ENCODE measurements at regions not wholly inside any gene's neighbourhood (a gene's known extent, or its start where the extent isn't known, plus 50 kb on each side); places are given as distances from the start of the nearest gene placed in this dataset.

GRCh38 chr9:134522502-134522848 is 119.1 kb upstream of the COL5A1 start:
- H3K4me3 ChIP-seq, result no peak overlapping the region
- no peak for ATAC-seq (ENCODE audit: low FRiP score in 2 of 2)
- no peaks in the 10 kb centered on the region for H3K27me3 ChIP-seq
- H3K36me3 ChIP-seq, result no peaks in the 10 kb centered on the region
- no peak overlapping the region for H3K27ac ChIP-seq
- 86 to 93% methylated on average over 7 of the region's 7 CpGs for WGBS, 2 donors
- no peak for DNase-seq
- no peaks in the 10 kb centered on the region for H3K9me3 ChIP-seq
- TF ChIP-seq POLR2A (IDR thresholded peaks at IDR 0.05) (no peak), POLR2AphosphoS5 (IDR thresholded peaks at IDR 0.05) (no peak), EP300 (IDR thresholded peaks at IDR 0.05) (no peak)
- TF ChIP-seq, protein P1, sequence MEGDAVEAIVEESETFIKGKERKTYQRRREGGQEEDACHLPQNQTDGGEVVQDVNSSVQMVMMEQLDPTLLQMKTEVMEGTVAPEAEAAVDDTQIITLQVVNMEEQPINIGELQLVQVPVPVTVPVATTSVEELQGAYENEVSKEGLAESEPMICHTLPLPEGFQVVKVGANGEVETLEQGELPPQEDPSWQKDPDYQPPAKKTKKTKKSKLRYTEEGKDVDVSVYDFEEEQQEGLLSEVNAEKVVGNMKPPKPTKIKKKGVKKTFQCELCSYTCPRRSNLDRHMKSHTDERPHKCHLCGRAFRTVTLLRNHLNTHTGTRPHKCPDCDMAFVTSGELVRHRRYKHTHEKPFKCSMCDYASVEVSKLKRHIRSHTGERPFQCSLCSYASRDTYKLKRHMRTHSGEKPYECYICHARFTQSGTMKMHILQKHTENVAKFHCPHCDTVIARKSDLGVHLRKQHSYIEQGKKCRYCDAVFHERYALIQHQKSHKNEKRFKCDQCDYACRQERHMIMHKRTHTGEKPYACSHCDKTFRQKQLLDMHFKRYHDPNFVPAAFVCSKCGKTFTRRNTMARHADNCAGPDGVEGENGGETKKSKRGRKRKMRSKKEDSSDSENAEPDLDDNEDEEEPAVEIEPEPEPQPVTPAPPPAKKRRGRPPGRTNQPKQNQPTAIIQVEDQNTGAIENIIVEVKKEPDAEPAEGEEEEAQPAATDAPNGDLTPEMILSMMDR (IDR thresholded peaks at IDR 0.05), result no peak
- H3K4me1 ChIP-seq, result no peaks in the 10 kb centered on the region

- TF ChIP-seq POLR2AphosphoS5 (IDR thresholded peaks at IDR 0.05), result no peak
- TF ChIP-seq, protein P1 (IDR thresholded peaks at IDR 0.05), result no peak
- no peak for TF ChIP-seq POLR2A (IDR thresholded peaks at IDR 0.05)
- TF ChIP-seq EP300 (IDR thresholded peaks at IDR 0.05), result no peak
- DNase-seq (no peak), ATAC-seq (ENCODE audit: low FRiP score in 2 of 2) (no peak)
- H3K36me3 ChIP-seq, result no peaks in the 10 kb centered on the region
- 80% methylated on average over 11 of the region's 11 CpGs for WGBS, 2 donors
- no peaks in the 10 kb centered on the region for H3K27me3 ChIP-seq
- H3K9me3 ChIP-seq, result no peaks in the 10 kb centered on the region
- H3K4me1 ChIP-seq, result no peaks in the 10 kb centered on the region
- no peak overlapping the region for H3K4me3 ChIP-seq
- H3K27ac ChIP-seq, result no peak overlapping the region
These were observed 118.6 kb upstream of the COL5A1 start for GRCh38 chr9:134522976-134523375.

- H3K9me3 ChIP-seq, result peaks cover 0 to 2% (median under 1%) of the 10 kb centered on the region in 4 donors
- no peak for DNase-seq
- no peak for ATAC-seq (ENCODE audit: low FRiP score in 2 of 2)
- no peaks in the 10 kb centered on the region for H3K27me3 ChIP-seq
- no peak overlapping the region for H3K27ac ChIP-seq
- no peaks in the 10 kb centered on the region for H3K36me3 ChIP-seq
- TF ChIP-seq EP300 (IDR thresholded peaks at IDR 0.05), result no peak
- no peak for TF ChIP-seq POLR2AphosphoS5 (IDR thresholded peaks at IDR 0.05)
- no peak for TF ChIP-seq POLR2A (IDR thresholded peaks at IDR 0.05)
- TF ChIP-seq, protein P1 (IDR thresholded peaks at IDR 0.05), result no peak
- no peak overlapping the region for H3K4me3 ChIP-seq
- WGBS, 2 donors, result 80 to 91% methylated on average over 7 to 26 of the region's 26 CpGs
- no peaks in the 10 kb centered on the region for H3K4me1 ChIP-seq
These were observed 116.4 kb upstream of the COL5A1 start for GRCh38 chr9:134525070-134525815.

DNA sequence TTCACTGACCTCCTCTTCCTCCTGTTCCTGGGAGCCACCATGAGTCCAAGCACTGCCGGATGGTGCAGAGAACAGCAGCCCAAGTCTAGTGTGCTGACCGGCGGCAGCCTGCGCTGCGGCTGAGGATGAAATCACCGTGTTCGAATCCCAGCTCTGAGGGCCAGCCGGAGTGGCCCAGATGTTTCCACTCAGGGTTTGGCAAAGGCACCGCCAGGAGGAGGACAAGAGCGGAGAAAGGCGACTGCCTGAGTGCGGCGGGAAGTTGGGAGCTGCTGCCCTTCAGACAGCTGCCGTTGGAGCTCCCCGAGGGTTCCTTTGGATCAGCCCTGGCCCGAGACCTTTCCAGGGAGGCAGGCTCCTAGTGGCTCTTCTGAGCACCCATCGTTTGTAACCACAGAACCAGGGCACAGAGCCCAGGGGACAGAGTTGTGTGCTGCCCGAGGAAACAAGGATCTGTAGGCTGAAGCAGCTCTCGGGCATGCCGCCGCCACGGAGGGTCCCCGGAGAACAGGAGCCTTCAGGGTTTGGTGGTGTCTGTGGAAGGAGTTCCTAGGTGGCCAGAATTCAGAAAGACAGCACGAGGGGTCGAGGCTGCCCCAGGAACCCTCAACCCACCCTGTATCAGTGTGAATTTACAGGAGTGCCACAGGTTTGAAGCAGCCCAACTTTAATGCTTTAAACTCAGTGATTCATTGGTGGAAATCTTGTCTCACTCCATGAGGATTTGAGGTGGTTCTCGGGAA is 115.6 kb upstream of the COL5A1 start:
- DNase-seq, result no peak
- no peaks in the 10 kb centered on the region for H3K4me1 ChIP-seq
- TF ChIP-seq POLR2A (IDR thresholded peaks at IDR 0.05), result no peak
- TF ChIP-seq EP300 (IDR thresholded peaks at IDR 0.05), result no peak
- TF ChIP-seq, protein P1 (IDR thresholded peaks at IDR 0.05), result no peak
- TF ChIP-seq POLR2AphosphoS5 (IDR thresholded peaks at IDR 0.05), result no peak
- H3K27ac ChIP-seq, result no peak overlapping the region
- peak; percentile 9 to 85 for ATAC-seq (ENCODE audit: low FRiP score in 2 of 2)
- no peaks in the 10 kb centered on the region for H3K27me3 ChIP-seq
- H3K36me3 ChIP-seq, result no peaks in the 10 kb centered on the region
- 75 to 76% methylated on average over 14 to 26 of the region's 26 CpGs for WGBS, 2 donors
- no peak overlapping the region for H3K4me3 ChIP-seq
- H3K9me3 ChIP-seq, result peaks cover 0 to 8% (median 5%) of the 10 kb centered on the region in 4 donors
